ENCODE measurements at regions not wholly inside any gene's neighbourhood (a gene's known extent, or its start where the extent isn't known, plus 50 kb on each side); places are given as distances from the start of the nearest gene placed in this dataset.

DNA sequence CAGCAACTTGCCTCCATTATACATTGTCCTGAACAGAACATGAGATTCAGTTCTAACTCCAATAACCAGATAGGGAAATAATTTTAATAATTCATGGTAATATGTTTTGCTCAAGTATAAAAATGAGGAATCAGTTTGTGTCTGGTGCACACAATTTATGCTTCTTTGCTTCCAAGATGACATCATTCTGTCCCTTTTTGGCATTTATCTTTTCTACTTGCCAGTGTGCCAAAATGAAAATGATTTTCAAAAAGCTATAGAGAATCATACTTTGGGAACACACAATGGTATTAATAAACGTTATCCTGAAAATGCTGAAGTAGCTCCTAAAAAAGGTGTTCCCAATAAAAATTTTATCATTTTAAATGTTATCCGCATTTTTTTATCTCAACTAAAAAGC is 519.0 kb downstream of the CAAP1 start:
- DNase-seq = no peak

- DNase-seq = no peak
These were observed 521.4 kb downstream of the CAAP1 start for GRCh38 chr9:26371236-26371635.

- DNase-seq = no peak
These were observed 523.5 kb downstream of the CAAP1 start for GRCh38 chr9:26369093-26369492.

DNA sequence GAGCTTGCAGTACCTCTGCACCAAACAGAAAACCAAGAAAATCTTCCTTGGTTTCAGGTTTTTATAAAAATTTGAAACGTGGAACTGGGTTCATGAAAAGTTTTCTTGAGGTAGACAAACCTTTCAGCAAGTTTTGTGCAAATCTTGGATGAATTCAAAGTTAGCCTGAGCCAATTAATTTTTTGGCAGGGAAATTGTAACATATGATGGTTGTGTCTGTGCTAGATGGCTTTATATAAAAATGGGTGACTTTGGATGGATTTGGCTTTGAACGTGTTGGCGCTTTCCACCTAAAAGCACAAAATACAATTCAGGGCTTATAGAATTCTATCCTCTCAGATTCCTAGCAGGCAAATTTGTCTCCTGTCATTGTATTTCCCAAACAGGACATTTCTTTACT is 524.4 kb downstream of the CAAP1 start:
- no peak for DNase-seq

GRCh38 chr9:26361010-26361409 is 531.6 kb downstream of the CAAP1 start:
- DNase-seq = no peak

GRCh38 chr9:26358836-26359235 is 533.8 kb downstream of the CAAP1 start:
- no peak for DNase-seq

- DNase-seq = no peak
These were observed 534.7 kb downstream of the CAAP1 start for GRCh38 chr9:26357803-26358344.

GRCh38 chr9:26356491-26356890 is 536.1 kb downstream of the CAAP1 start:
- no peak for DNase-seq

DNA sequence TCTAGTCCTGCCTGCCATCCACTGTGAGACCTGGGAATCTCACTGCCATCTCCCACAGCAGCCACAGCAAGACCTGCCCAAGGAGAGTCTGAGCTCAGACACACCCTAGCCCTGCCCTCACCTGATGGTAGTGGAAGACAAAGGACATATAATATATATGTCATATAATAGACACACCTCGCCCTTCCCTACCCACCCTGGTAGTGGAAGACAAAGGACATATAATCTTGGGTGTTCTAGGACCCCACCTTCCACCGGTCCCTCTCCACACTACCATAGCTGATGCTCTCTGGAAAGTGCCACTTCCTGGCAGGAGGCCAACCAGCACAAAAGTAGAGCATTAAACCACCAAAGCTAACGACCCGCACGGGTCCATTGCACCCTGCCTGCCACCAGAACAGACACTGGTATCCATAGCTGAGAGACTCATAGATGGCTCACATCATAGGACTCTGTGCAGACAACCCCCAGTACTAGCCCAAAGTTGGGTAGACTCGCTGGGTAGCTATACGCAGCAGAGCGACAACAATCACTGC is 545.6 kb downstream of the CAAP1 start:
- DNase-seq = no peak

- DNase-seq = no peak
These were observed 551.1 kb downstream of the CAAP1 start for GRCh38 chr9:26341545-26341944.

GRCh38 chr9:26339796-26340195 is 552.8 kb downstream of the CAAP1 start:
- no peak for DNase-seq

- DNase-seq = no peak
These were observed 557.5 kb downstream of the CAAP1 start for GRCh38 chr9:26335116-26335515.

- DNase-seq = no peak
These were observed 557.9 kb downstream of the CAAP1 start for GRCh38 chr9:26334706-26335105.

- DNase-seq = no peak
These were observed 561.4 kb downstream of the CAAP1 start for GRCh38 chr9:26331223-26331622.

- no peak for DNase-seq
These were observed 562.6 kb downstream of the CAAP1 start for GRCh38 chr9:26329974-26330373.

GRCh38 chr9:26326563-26326962 is 566.0 kb downstream of the CAAP1 start:
- DNase-seq = peak in 3 of 14 donors; percentile 2 to 13 (median 4)

DNA sequence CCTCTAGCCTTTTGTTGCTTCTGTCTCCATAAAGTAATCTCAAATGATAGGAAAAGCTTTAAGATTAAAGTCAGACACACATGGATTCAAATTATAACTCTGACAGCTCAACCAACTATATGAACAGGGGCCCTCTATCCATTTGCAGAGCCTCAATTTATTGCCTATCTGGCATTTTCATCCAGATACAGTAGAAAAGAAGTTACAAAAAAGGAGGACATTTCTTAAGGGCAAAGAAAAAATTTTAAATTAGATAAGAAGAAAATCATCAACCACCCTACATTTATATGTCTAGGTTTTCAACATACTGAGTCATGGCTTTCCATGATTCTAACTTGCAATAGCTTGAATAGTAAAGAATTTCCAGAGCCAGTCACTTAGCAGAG is 567.2 kb downstream of the CAAP1 start:
- no peak for DNase-seq

DNA sequence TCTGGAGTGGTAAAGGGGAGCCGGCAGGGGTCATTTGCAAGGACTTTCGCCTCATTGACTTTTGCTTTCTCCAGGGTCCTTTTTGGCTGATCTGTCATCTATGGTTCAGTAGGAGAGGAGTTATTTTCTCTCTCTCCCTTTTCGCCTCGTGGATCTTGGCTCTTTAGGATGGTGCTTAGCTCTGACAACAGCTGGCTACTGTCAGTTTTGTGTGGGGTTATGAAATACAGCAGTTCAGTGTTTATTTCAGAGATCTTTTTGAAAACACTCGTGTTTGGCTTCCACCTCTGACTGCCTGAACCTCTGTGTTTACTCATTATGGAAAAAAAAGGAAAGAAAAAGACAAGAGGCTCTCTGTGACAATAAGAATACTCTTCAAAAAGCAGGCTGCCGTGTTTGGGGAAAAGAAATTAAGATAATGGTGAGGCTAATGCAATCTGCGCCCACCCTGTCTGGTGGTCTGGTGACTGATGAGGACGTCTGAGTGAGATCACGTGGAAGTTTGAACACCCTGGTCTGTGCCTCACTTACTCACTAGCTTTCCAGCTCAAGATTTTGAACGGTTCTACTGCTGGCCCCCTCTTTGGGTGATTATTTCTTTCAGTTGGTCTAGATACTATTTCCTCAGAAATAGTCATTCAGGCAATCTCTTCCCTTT is 567.7 kb downstream of the CAAP1 start:
- DNase-seq = no peak

GRCh38 chr9:26321935-26322334 is 570.7 kb downstream of the CAAP1 start:
- DNase-seq = peak in 3 of 14 donors; percentile 2 to 43 (median 6)

- no peak for DNase-seq
These were observed 572.7 kb downstream of the CAAP1 start for GRCh38 chr9:26319859-26320258.

DNA sequence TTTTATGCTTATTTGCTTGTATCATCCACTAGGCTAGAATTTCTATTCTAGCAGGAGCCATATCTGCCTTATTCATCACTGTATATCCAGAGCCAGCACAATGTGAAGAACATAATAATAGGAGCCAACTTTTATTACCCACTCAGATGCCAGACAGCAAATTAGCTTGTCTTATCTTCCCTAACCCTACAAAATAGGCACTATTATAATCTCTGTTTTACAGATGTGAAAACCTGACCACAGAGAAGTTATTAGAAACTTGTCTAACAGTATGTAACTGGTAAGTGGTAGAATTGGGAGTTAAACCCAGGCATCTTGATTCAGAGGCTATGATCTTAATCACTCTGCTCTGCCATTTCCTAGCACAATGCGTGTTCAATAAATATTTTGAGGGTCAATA is 579.5 kb downstream of the CAAP1 start:
- DNase-seq = no peak

DNA sequence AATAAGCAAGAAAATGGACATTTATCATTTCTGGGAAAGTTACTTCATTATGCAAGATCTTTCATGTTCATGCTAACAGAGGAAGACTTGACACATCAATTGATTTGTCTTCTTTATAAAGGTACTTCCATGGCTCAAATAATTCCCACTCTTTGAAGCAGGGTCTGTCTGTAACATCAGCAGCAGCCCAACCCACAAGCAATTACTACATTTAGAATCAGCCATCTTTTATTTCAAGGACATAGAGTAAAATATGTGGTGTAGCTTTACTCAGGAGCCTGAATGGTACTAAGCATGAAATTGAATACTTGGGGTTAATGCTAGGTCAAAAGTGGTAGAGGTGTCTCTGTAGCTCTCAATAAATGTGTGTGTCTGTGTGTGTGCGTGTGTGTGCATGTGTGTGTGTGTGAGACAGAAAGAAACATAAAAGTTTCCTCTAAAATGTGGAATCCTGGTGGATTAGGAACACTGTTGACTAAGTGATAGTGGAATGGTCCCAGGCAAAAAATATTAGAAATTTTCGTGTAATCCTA is 581.1 kb downstream of the CAAP1 start:
- DNase-seq = no peak

DNA sequence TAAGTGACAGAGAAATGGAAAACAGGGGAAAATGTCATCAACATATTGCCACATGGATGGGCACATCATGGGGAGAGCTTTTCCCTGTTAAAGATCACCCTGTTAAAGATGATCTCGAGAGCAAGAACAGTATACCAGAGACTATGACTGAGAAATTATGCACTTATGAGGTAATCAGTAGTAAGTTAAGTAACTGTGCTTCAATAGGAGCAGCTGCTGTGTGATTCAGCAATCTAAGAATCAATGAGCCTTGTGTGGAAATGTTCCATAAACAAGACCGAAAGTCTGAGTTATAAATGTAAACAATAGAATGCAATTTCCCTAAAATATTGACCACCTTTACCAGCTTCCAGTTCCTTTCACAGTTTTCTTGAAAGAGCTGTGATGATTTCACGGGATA is 582.3 kb downstream of the CAAP1 start:
- DNase-seq = no peak

DNA sequence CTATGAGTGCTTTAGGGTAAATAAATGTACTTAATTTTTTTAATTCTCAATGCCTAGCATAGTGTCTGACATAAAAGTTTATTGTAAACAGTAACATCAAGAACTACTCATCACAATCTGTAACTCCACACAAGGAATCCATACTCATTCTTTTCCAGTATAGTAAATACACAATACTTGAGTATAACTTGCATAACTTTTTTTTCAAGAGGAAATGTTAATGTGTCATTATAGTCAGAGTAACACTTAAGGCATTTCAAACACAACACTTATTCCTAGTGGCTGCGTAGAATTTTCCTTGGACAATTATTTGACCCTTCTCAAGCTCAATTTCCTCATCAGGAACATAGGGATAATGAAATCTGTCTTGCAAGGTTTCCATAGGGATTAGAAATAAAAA is 584.3 kb downstream of the CAAP1 start:
- no peak for DNase-seq

Data from C1 segment of cervical spinal cord (tissue), 14 donors.